ENCODE measurements at regions not wholly inside any gene's neighbourhood (a gene's known extent, or its start where the extent isn't known, plus 50 kb on each side); places are given as distances from the start of the nearest gene placed in this dataset.

DNA sequence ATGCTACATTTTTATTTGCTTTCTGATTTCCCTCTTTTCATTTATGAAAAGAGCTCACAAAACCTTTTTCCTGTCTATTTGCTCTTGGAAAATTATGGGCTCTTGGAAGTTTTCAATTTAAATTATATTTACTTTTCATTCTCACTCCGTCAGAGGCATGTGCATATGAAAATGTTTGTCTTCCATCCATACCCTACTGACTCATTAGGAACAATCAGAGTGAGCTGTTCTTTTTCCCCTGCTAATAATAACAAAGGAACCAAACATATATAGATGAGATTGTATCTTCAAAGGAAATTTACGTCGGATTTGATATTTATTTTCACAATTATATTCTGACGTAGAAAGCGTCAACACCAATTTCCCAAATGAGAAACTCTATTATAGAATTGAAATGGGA is 1101.2 kb downstream of the TSN start:
- Histone ChIP-seq H3K27ac (ENCODE audit: low read length in 2 of 2) (no peak overlapping the region), H3K36me3 (replicated peaks in 1 of 2; ENCODE audit: control extremely low read depth in 1 of 2, control insufficient read depth in 1 of 2, extremely low read depth in 1 of 2, insufficient read depth in 2 of 2, low read length in 1 of 2) (no peaks in the 10 kb centered on the region), H3K9me3 (ENCODE audit: control extremely low read depth in 1 of 3, control insufficient read depth in 2 of 3, insufficient read depth in 1 of 3, low read length in 2 of 3) (peaks cover 0 to 2% (median 0%) of the 10 kb centered on the region in 3 donors), H3K4me2 (replicated peaks; ENCODE audit: low read depth, low read length, poor library complexity, severe bottlenecking) (no peak overlapping the region), H4K20me1 (ENCODE audit: control insufficient read depth, insufficient read depth, low read length, poor library complexity, severe bottlenecking) (no peaks in the 10 kb centered on the region), H3K79me2 (ENCODE audit: control insufficient read depth, insufficient read depth, low read length) (no peaks in the 10 kb centered on the region), H2AFZ (ENCODE audit: insufficient read depth, low read depth, low read length, poor library complexity, severe bottlenecking) (no peak overlapping the region), H3K9ac (ENCODE audit: low read length) (no peak overlapping the region), H3K27me3 (replicated peaks in 1 of 4; ENCODE audit: control extremely low read depth in 1 of 4, control insufficient read depth in 3 of 4, insufficient read depth in 4 of 4, low read length in 3 of 4) (no peaks in the 10 kb centered on the region), H3K4me1 (ENCODE audit: control insufficient read depth in 2 of 2, insufficient read depth in 2 of 2, low read length in 2 of 2) (no peaks in the 10 kb centered on the region), H3K4me3 (ENCODE audit: control extremely low read depth in 1 of 5, extremely low read depth in 1 of 5, insufficient read depth in 1 of 5, low read depth in 2 of 5, low read length in 4 of 5) (no peak overlapping the region)
- H3K4me3 Mint-ChIP-seq = no peak overlapping the region
- DNase-seq = no peak
- no peaks in the 10 kb centered on the region for H3K27me3 Mint-ChIP-seq
- TF ChIP-seq, protein P1, sequence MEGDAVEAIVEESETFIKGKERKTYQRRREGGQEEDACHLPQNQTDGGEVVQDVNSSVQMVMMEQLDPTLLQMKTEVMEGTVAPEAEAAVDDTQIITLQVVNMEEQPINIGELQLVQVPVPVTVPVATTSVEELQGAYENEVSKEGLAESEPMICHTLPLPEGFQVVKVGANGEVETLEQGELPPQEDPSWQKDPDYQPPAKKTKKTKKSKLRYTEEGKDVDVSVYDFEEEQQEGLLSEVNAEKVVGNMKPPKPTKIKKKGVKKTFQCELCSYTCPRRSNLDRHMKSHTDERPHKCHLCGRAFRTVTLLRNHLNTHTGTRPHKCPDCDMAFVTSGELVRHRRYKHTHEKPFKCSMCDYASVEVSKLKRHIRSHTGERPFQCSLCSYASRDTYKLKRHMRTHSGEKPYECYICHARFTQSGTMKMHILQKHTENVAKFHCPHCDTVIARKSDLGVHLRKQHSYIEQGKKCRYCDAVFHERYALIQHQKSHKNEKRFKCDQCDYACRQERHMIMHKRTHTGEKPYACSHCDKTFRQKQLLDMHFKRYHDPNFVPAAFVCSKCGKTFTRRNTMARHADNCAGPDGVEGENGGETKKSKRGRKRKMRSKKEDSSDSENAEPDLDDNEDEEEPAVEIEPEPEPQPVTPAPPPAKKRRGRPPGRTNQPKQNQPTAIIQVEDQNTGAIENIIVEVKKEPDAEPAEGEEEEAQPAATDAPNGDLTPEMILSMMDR (IDR thresholded peaks at IDR 0.05) = no peak
- no peak for TF ChIP-seq EZH2 (IDR thresholded peaks at IDR 0.05; ENCODE audit: borderline replicate concordance, insufficient read depth, low read depth, low read length, poor library complexity, severe bottlenecking)
- H3K9me3 Mint-ChIP-seq (ENCODE audit: insufficient read depth) = peaks cover 12% of the 10 kb centered on the region
- no peaks in the 10 kb centered on the region for H3K4me1 Mint-ChIP-seq
- H3K27ac Mint-ChIP-seq = no peak overlapping the region
- CTCF ChIA-PET = no interaction called here
- intact Hi-C loops (cut with micrococcal nuclease) = no loop called here
- WGBS (ENCODE audit: insufficient coverage) = no CpG with 5 or more reads among the region's 5 CpGs
- POLR2A ChIA-PET = no interaction called here
- ATAC-seq (ENCODE audit: low read depth) = no peak

DNA sequence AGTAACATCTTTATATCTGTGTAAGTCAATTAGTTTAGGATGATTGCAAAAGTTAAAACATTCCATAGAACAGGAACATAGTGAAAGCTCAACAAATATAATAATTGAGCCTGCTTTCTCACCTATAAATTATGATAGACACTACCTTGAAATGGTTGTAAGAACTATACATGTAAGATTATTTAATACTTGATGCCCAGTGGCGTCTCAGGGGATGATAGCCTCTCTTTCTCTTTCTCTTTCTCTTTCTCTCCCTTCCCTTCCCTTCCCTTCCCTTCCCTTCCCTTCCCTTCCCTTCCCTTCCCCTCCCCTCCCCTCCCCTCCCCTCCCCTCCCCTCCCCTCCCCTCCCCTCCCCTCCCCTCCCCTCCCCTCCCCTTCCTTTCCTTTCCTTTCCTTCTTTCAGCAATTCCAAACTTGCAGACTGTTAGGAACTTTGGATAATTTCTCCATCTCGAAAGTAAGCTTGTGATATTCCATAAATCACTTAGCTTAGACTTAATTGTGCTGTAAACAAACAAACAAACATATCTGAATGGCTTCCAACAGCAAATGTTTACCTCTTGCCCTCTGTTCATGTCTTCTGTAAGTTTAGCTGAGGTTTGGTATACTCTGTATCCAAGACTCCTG is 1102.7 kb downstream of the TSN start:
- no peaks in the 10 kb centered on the region for H4K20me1 ChIP-seq (ENCODE audit: control insufficient read depth, insufficient read depth, low read length, poor library complexity, severe bottlenecking)
- ATAC-seq (ENCODE audit: low read depth) (no peak), DNase-seq (no peak)
- no peak overlapping the region for H3K4me2 ChIP-seq (replicated peaks; ENCODE audit: low read depth, low read length, poor library complexity, severe bottlenecking)
- H3K4me1 Mint-ChIP-seq = no peaks in the 10 kb centered on the region
- H3K27me3 ChIP-seq (replicated peaks in 1 of 4; ENCODE audit: control extremely low read depth in 1 of 4, control insufficient read depth in 3 of 4, insufficient read depth in 4 of 4, low read length in 3 of 4) = no peaks in the 10 kb centered on the region
- peaks cover 9% of the 10 kb centered on the region for H3K9me3 Mint-ChIP-seq (ENCODE audit: insufficient read depth)
- H3K27ac ChIP-seq (ENCODE audit: low read length in 2 of 2) = no peak overlapping the region
- TF ChIP-seq, protein P1 (IDR thresholded peaks at IDR 0.05) = no peak
- no peak for TF ChIP-seq EZH2 (IDR thresholded peaks at IDR 0.05; ENCODE audit: borderline replicate concordance, insufficient read depth, low read depth, low read length, poor library complexity, severe bottlenecking)
- intact Hi-C loops (cut with micrococcal nuclease) = no loop called here
- H3K4me3 ChIP-seq (ENCODE audit: control extremely low read depth in 1 of 5, extremely low read depth in 1 of 5, insufficient read depth in 1 of 5, low read depth in 2 of 5, low read length in 4 of 5) = no peak overlapping the region
- H3K79me2 ChIP-seq (ENCODE audit: control insufficient read depth, insufficient read depth, low read length) = no peaks in the 10 kb centered on the region
- no peak overlapping the region for H3K9ac ChIP-seq (ENCODE audit: low read length)
- H3K9me3 ChIP-seq (ENCODE audit: control extremely low read depth in 1 of 3, control insufficient read depth in 2 of 3, insufficient read depth in 1 of 3, low read length in 2 of 3) = peaks cover 0 to 2% (median 0%) of the 10 kb centered on the region in 3 donors
- ChIA-PET POLR2A (no interaction called here), CTCF (no interaction called here)
- H3K27ac Mint-ChIP-seq = no peak overlapping the region
- no peaks in the 10 kb centered on the region for H3K27me3 Mint-ChIP-seq
- H3K4me3 Mint-ChIP-seq = no peak overlapping the region
- no peaks in the 10 kb centered on the region for H3K36me3 ChIP-seq (replicated peaks in 1 of 2; ENCODE audit: control extremely low read depth in 1 of 2, control insufficient read depth in 1 of 2, extremely low read depth in 1 of 2, insufficient read depth in 2 of 2, low read length in 1 of 2)
- H3K4me1 ChIP-seq (ENCODE audit: control insufficient read depth in 2 of 2, insufficient read depth in 2 of 2, low read length in 2 of 2) = no peaks in the 10 kb centered on the region
- H2AFZ ChIP-seq (ENCODE audit: insufficient read depth, low read depth, low read length, poor library complexity, severe bottlenecking) = no peak overlapping the region
- WGBS (ENCODE audit: insufficient coverage) = no CpG with 5 or more reads among the region's 2 CpGs
